GM23338 (cell line): ENCODE measurements at regions not wholly inside any gene's neighbourhood (a gene's known extent, or its start where the extent isn't known, plus 50 kb on each side); places are given as distances from the start of the nearest gene placed in this dataset.

Experiments used
- CREB1 ChIP-seq: fragments of 250-450 bp; sonication (Bioruptor Pico); IDR thresholded peaks from 2 replicates; pipeline ENCODE4 v1.5.0; 2020; ENCODE audit warnings: low read depth, mild to moderate bottlenecking, moderate library complexity
- EZH2phosphoT487 ChIP-seq: fragments of 200-600 bp; sonication (generic); IDR thresholded peaks from one replicate; pipeline ENCODE4 v1.8.1; 2018; ENCODE audit warnings: antibody characterized with exemption; ENCODE audit not compliant: unreplicated experiment
- POLR2AphosphoS5 ChIP-seq: IDR thresholded peaks from 2 replicates; pipeline ENCODE4 v1.6.1; 2016; ENCODE audit warnings: antibody characterized with exemption, low read depth
- REST ChIP-seq: IDR thresholded peaks from one replicate; pipeline ENCODE4 v1.6.1; 2018; ENCODE audit warnings: antibody characterized with exemption; ENCODE audit not compliant: unreplicated experiment
- STAT1 ChIP-seq: IDR thresholded peaks from one replicate; pipeline ENCODE4 v1.6.1; 2016; ENCODE audit warnings: antibody characterized with exemption; ENCODE audit not compliant: unreplicated experiment
- ZNF114 ChIP-seq: fragments of 250-450 bp; sonication (Bioruptor Pico); IDR thresholded peaks from 2 replicates; pipeline ENCODE4 v1.5.0; 2020; ENCODE audit warnings: mild to moderate bottlenecking, moderate library complexity
- ZNF331 ChIP-seq: fragments of 250-450 bp; sonication (Bioruptor Pico); IDR thresholded peaks from 2 replicates; pipeline ENCODE4 v1.5.0; 2020; ENCODE audit warnings: low read depth, mild to moderate bottlenecking, moderate library complexity
- TF ChIP-seq, protein P1 (sequence below): fragments of 250-450 bp; sonication (Bioruptor Pico); IDR thresholded peaks from 2 replicates; pipeline ENCODE4 v1.5.0; 2020; ENCODE audit warnings: mild to moderate bottlenecking, moderate library complexity

- TF ChIP-seq, protein P1, sequence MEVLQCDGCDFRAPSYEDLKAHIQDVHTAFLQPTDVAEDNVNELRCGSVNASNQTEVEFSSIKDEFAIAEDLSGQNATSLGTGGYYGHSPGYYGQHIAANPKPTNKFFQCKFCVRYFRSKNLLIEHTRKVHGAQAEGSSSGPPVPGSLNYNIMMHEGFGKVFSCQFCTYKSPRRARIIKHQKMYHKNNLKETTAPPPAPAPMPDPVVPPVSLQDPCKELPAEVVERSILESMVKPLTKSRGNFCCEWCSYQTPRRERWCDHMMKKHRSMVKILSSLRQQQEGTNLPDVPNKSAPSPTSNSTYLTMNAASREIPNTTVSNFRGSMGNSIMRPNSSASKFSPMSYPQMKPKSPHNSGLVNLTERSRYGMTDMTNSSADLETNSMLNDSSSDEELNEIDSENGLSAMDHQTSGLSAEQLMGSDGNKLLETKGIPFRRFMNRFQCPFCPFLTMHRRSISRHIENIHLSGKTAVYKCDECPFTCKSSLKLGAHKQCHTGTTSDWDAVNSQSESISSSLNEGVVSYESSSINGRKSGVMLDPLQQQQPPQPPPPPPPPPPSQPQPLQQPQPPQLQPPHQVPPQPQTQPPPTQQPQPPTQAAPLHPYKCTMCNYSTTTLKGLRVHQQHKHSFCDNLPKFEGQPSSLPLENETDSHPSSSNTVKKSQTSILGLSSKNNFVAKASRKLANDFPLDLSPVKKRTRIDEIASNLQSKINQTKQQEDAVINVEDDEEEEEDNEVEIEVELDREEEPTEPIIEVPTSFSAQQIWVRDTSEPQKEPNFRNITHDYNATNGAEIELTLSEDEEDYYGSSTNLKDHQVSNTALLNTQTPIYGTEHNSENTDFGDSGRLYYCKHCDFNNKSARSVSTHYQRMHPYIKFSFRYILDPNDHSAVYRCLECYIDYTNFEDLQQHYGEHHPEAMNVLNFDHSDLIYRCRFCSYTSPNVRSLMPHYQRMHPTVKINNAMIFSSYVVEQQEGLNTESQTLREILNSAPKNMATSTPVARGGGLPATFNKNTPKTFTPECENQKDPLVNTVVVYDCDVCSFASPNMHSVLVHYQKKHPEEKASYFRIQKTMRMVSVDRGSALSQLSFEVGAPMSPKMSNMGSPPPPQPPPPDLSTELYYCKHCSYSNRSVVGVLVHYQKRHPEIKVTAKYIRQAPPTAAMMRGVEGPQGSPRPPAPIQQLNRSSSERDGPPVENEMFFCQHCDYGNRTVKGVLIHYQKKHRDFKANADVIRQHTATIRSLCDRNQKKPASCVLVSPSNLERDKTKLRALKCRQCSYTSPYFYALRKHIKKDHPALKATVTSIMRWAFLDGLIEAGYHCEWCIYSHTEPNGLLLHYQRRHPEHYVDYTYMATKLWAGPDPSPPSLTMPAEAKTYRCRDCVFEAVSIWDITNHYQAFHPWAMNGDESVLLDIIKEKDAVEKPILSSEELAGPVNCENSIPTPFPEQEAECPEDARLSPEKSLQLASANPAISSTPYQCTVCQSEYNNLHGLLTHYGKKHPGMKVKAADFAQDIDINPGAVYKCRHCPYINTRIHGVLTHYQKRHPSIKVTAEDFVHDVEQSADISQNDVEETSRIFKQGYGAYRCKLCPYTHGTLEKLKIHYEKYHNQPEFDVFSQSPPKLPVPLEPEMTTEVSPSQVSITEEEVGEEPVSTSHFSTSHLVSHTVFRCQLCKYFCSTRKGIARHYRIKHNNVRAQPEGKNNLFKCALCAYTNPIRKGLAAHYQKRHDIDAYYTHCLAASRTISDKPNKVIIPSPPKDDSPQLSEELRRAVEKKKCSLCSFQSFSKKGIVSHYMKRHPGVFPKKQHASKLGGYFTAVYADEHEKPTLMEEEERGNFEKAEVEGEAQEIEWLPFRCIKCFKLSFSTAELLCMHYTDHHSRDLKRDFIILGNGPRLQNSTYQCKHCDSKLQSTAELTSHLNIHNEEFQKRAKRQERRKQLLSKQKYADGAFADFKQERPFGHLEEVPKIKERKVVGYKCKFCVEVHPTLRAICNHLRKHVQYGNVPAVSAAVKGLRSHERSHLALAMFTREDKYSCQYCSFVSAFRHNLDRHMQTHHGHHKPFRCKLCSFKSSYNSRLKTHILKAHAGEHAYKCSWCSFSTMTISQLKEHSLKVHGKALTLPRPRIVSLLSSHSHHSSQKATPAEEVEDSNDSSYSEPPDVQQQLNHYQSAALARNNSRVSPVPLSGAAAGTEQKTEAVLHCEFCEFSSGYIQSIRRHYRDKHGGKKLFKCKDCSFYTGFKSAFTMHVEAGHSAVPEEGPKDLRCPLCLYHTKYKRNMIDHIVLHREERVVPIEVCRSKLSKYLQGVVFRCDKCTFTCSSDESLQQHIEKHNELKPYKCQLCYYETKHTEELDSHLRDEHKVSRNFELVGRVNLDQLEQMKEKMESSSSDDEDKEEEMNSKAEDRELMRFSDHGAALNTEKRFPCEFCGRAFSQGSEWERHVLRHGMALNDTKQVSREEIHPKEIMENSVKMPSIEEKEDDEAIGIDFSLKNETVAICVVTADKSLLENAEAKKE (CRISPR knock-in tag): no peak
- TF ChIP-seq STAT1 (no peak), EZH2phosphoT487 (no peak), ZNF331 (no peak), ZNF114 (no peak), CREB1 (CRISPR knock-in tag) (no peak), REST (no peak), POLR2AphosphoS5 (no peak)
These were observed 544.1 kb upstream of the ID2 start (continued) for GRCh38 chr2:8137801-8138200.
